CD14-positive monocyte (primary cell): ENCODE measurements at regions not wholly inside any gene's neighbourhood (a gene's known extent, or its start where the extent isn't known, plus 50 kb on each side); places are given as distances from the start of the nearest gene placed in this dataset.

Source experiments
- DNase-seq, 3 donors: peaks; one replicate each; pipeline ENCODE4 v3.0.0-alpha.2; 2011 to 2022
- H2AFZ ChIP-seq: 2 replicates; pipeline ENCODE4 v1.6.0; 2012; ENCODE audit warnings: mild to moderate bottlenecking, low read depth, low read length, inconsistent platforms; ENCODE audit not compliant: insufficient read depth, poor library complexity, severe bottlenecking
- H3K27ac ChIP-seq, 2 donors: 1 replicate in 1 of 2; 2 replicates in 1 of 2; pipeline ENCODE4 v1.5.1; 2012 to 2013; ENCODE audit warnings: low read length in 2 of 2, control low read depth in 1 of 2, inconsistent platforms in 1 of 2, low read depth in 1 of 2, mild to moderate bottlenecking in 1 of 2
- H3K27me3 ChIP-seq, 2 donors: one replicate each; pipeline versions ENCODE4 v1.6.0 to v1.6.1; 2011 to 2013; ENCODE audit warnings: low read length in 2 of 2; ENCODE audit not compliant: control insufficient read depth in 2 of 2, insufficient read depth in 2 of 2
- H3K36me3 ChIP-seq, 2 donors: replicated peaks in 1 of 2; 1 replicate in 1 of 2; 2 replicates in 1 of 2; pipeline versions ENCODE4 v1.5.1 to v1.6.1; 2012 to 2013; ENCODE audit warnings: low read length in 2 of 2, control low read depth in 1 of 2, inconsistent platforms in 1 of 2, mild to moderate bottlenecking in 1 of 2; ENCODE audit not compliant: insufficient read depth in 2 of 2, control insufficient read depth in 1 of 2
- H3K4me1 ChIP-seq, 2 donors: 1 replicate in 1 of 2; 2 replicates in 1 of 2; pipeline versions ENCODE4 v1.5.1 to v1.6.1; 2012 to 2013; ENCODE audit warnings: low read length in 2 of 2, control low read depth in 1 of 2, inconsistent platforms in 1 of 2, mild to moderate bottlenecking in 1 of 2, moderate library complexity in 1 of 2; ENCODE audit not compliant: insufficient read depth in 2 of 2, control insufficient read depth in 1 of 2
- H3K4me2 ChIP-seq: replicated peaks from 2 replicates; pipeline ENCODE3; 2012; ENCODE audit warnings: low read length, moderate library complexity, mild to moderate bottlenecking; ENCODE audit not compliant: poor library complexity, severe bottlenecking; ENCODE audit errors: extremely low read depth
- H3K4me3 ChIP-seq, 3 experiments: fragments of 200-600 bp in 1 of 3; sonication (generic) in 1 of 3; replicated peaks in 1 of 3; 1 replicate in 2 of 3; 2 replicates in 1 of 3; pipeline ENCODE4 v1.5.1; 2011 to 2013; ENCODE audit warnings: low read length in 3 of 3, mild to moderate bottlenecking in 3 of 3, control low read depth in 2 of 3, low read depth in 2 of 3, inconsistent platforms in 1 of 3, moderate library complexity in 1 of 3
- H3K79me2 ChIP-seq: 2 replicates; pipeline ENCODE4 v1.6.0; 2012; ENCODE audit warnings: mild to moderate bottlenecking, control low read depth, inconsistent platforms, low read length, moderate library complexity; ENCODE audit not compliant: insufficient read depth
- H3K9ac ChIP-seq: 2 replicates; pipeline ENCODE4 v1.6.0; 2017; ENCODE audit warnings: low read length, mild to moderate bottlenecking; ENCODE audit not compliant: insufficient read depth, poor library complexity, severe bottlenecking
- H3K9me3 ChIP-seq, 2 donors: replicated peaks in 1 of 2; 1 replicate in 1 of 2; 2 replicates in 1 of 2; pipeline versions ENCODE4 v1.5.1 to v1.6.1; 2012 to 2013; ENCODE audit warnings: low read length in 2 of 2, control low read depth in 1 of 2; ENCODE audit not compliant: control insufficient read depth in 1 of 2, insufficient read depth in 1 of 2
- H4K20me1 ChIP-seq: 2 replicates; pipeline ENCODE4 v1.6.0; 2012; ENCODE audit warnings: mild to moderate bottlenecking, low read length, control low read depth, moderate library complexity; ENCODE audit not compliant: insufficient read depth
- H3K27ac Mint-ChIP-seq, 7 donors: one replicate each; pipeline ENCODE4 v1.8.0; 2020; ENCODE audit warnings: mild to moderate bottlenecking in 7 of 7, mixed read lengths in 7 of 7, moderate library complexity in 6 of 7, inconsistent platforms in 2 of 7
- H3K27me3 Mint-ChIP-seq, 3 donors: one replicate each; pipeline ENCODE4 v1.8.0; 2021 to 2022; ENCODE audit warnings: low read depth in 3 of 3, mild to moderate bottlenecking in 3 of 3, mixed read lengths in 3 of 3, moderate library complexity in 3 of 3, inconsistent platforms in 1 of 3
- H3K36me3 Mint-ChIP-seq, 2 donors: one replicate each; pipeline ENCODE4 v1.8.0; 2020; ENCODE audit warnings: mixed read lengths in 2 of 2, inconsistent platforms in 1 of 2, mild to moderate bottlenecking in 1 of 2
- H3K4me1 Mint-ChIP-seq: one replicate; pipeline ENCODE4 v1.8.0; 2020; ENCODE audit warnings: mild to moderate bottlenecking, mixed read lengths
- H3K4me3 Mint-ChIP-seq, 2 donors: one replicate each; pipeline ENCODE4 v1.8.0; 2020; ENCODE audit warnings: mild to moderate bottlenecking in 2 of 2, mixed read lengths in 2 of 2, moderate library complexity in 1 of 2
- H3K9me3 Mint-ChIP-seq, 7 donors: one replicate each; pipeline ENCODE4 v1.8.0; 2020 to 2022; ENCODE audit warnings: mixed read lengths in 7 of 7, mild to moderate bottlenecking in 6 of 7, moderate library complexity in 6 of 7, inconsistent platforms in 2 of 7
- WGBS: methylation state at CpG from one replicate; pipeline ENCODE4 v1.1.5; 2013; ENCODE audit warnings: missing lambda C conversion rate; ENCODE audit not compliant: insufficient coverage; 5-methylcytosine and 5-hydroxymethylcytosine counted together
- intact Hi-C, 2 donors: fragments of 100-400 bp; cut with micrococcal nuclease; formaldehyde crosslinking; loops; one replicate each; pipeline versions ENCODE4 v1.15.0 to v1.15.1; 2023
- TF ChIP-seq, protein P1 (sequence below): fragments of 200-600 bp; IDR thresholded peaks from one replicate; pipeline ENCODE4 v1.8.0; 2022; ENCODE audit warnings: antibody characterized with exemption, mild to moderate bottlenecking

GRCh38 chr5:105931881-105932421 is 1738.8 kb downstream of the EFNA5 start:
- WGBS: no CpG with 5 or more reads among the region's 2 CpGs
- TF ChIP-seq, protein P1, sequence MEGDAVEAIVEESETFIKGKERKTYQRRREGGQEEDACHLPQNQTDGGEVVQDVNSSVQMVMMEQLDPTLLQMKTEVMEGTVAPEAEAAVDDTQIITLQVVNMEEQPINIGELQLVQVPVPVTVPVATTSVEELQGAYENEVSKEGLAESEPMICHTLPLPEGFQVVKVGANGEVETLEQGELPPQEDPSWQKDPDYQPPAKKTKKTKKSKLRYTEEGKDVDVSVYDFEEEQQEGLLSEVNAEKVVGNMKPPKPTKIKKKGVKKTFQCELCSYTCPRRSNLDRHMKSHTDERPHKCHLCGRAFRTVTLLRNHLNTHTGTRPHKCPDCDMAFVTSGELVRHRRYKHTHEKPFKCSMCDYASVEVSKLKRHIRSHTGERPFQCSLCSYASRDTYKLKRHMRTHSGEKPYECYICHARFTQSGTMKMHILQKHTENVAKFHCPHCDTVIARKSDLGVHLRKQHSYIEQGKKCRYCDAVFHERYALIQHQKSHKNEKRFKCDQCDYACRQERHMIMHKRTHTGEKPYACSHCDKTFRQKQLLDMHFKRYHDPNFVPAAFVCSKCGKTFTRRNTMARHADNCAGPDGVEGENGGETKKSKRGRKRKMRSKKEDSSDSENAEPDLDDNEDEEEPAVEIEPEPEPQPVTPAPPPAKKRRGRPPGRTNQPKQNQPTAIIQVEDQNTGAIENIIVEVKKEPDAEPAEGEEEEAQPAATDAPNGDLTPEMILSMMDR: no peak
- peaks cover 0 to 11% (median 2%) of the 10 kb centered on the region in 7 donors for H3K9me3 Mint-ChIP-seq

GRCh38 chr5:105929858-105930257 is 1740.9 kb downstream of the EFNA5 start:
- intact Hi-C loops: no loop called here
- no peaks in the 10 kb centered on the region for H3K27me3 ChIP-seq
- H3K4me1 ChIP-seq: no peaks in the 10 kb centered on the region
- no peaks in the 10 kb centered on the region for H3K9me3 ChIP-seq
- H3K36me3 ChIP-seq: no peaks in the 10 kb centered on the region
- no peak for DNase-seq
- Mint-ChIP-seq H3K4me1 (no peaks in the 10 kb centered on the region), H3K9me3 (peaks cover 0 to 7% (median 2%) of the 10 kb centered on the region in 7 donors), H3K4me3 (no peak overlapping the region), H3K27ac (no peak overlapping the region), H3K27me3 (peaks cover 0 to 2% (median 0%) of the 10 kb centered on the region in 3 donors), H3K36me3 (no peaks in the 10 kb centered on the region)
- no peak overlapping the region for H3K4me2 ChIP-seq
- TF ChIP-seq, protein P1: no peak
- H3K27ac ChIP-seq: no peak overlapping the region
- WGBS: no CpG with 5 or more reads among the region's 1 CpG
- H2AFZ ChIP-seq: no peak overlapping the region
- H3K79me2 ChIP-seq: no peaks in the 10 kb centered on the region
- H3K9ac ChIP-seq: no peak overlapping the region
- H3K4me3 ChIP-seq: no peak overlapping the region
- no peaks in the 10 kb centered on the region for H4K20me1 ChIP-seq

More at GRCh38 chr5:105931881-105932421, 1738.8 kb downstream of the EFNA5 start:
- DNase-seq: no peak
- Histone ChIP-seq H3K27me3 (no peaks in the 10 kb centered on the region), H2AFZ (no peak overlapping the region), H3K4me3 (no peak overlapping the region), H3K4me2 (no peak overlapping the region), H3K36me3 (no peaks in the 10 kb centered on the region), H3K79me2 (no peaks in the 10 kb centered on the region), H3K4me1 (no peaks in the 10 kb centered on the region), H3K9me3 (no peaks in the 10 kb centered on the region), H4K20me1 (no peaks in the 10 kb centered on the region), H3K9ac (no peak overlapping the region), H3K27ac (no peak overlapping the region)
- Mint-ChIP-seq H3K27ac (no peak overlapping the region), H3K4me3 (no peak overlapping the region), H3K36me3 (no peaks in the 10 kb centered on the region), H3K27me3 (peaks cover 0 to 2% (median 0%) of the 10 kb centered on the region in 3 donors), H3K4me1 (no peaks in the 10 kb centered on the region)
- intact Hi-C loops: no loop called here
